ENCODE measurements at regions not wholly inside any gene's neighbourhood (a gene's known extent, or its start where the extent isn't known, plus 50 kb on each side); places are given as distances from the start of the nearest gene placed in this dataset.

DNA sequence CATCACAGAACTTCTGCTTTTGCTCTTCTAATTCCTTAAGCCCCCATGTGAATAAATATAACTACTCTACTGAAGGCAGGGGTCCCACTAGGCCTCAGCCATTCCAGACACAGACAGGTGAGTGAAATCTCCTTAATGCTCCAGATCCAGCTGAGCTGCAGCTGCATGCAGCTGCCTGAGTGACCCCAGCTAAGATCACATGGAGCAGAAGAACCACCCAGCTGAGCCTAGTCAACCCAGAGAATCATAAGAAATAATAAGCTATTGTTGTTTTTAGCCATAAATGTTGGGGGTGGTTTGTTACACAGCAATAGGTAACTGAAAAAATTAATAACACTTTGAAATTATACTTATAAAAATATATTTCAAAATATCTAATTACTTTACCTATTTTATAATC lies 220.3 kb downstream of the SIPA1L2 start:
- no peak for DNase-seq

- no peak for DNase-seq
Observed at GRCh38 chr1:232407120-232407519, 222.8 kb downstream of the SIPA1L2 start.

- DNase-seq = peak in 1 of 2 experiments; percentile 49
Observed at GRCh38 chr1:232405781-232406180, 224.2 kb downstream of the SIPA1L2 start.

DNA sequence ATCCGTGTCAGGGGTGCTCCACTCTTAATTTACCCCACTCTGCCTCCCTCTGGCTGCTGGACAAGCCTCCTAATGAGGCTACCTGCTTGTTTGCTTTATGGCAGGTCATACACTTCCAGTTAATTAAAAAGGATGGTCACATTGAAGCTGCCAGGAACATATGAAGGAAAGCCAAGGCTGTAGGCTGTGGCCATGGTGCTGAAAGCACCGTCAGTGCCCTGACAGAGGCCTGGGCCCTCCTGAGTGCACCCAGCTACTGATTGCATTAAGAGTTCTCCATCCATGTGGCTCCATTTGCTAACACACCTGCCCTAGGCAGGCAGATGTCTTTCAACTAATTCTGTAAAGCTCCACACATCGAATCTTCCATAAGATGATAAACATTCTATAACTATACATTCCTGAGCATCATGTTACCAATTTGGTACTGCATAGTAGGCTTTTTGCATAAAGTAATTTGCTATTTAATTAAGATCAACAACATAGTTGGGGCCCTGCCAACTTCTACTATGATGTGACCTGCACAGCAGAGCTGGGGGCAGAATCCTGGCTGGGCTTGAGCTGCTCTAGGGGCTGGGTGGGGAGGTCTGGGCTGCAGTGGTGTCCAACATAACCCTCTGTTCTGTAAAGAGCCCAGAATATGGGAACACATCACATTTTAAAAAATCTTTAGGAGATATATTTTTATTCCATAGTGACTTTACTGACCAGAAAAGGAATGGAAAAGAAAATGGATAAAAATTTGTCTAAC lies 224.8 kb downstream of the SIPA1L2 start:
- DNase-seq = no peak

DNA sequence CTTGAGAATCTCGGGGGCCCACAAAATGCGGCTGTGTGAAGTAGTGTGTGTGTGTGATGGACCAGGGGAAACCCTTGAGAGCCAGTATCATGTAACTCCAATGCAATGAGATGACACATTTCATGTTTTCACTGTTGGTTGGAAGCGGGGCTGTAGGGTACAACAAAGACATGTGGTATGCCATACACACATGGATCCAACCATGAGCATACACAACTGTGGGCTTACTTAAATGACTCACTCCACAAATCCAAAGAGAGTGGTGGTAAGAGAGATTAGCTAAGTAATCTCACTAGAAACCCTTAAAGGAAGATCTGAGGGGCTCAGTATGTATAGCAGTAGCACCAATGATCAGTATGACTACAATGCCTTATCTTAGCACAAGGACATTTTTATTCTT lies 225.7 kb downstream of the SIPA1L2 start:
- no peak for DNase-seq

GRCh38 chr1:232403017-232403714 lies 226.8 kb downstream of the SIPA1L2 start:
- DNase-seq = peak in 1 of 2 experiments; percentile 7

GRCh38 chr1:232398823-232399222 lies 231.1 kb downstream of the SIPA1L2 start:
- DNase-seq = no peak

DNA sequence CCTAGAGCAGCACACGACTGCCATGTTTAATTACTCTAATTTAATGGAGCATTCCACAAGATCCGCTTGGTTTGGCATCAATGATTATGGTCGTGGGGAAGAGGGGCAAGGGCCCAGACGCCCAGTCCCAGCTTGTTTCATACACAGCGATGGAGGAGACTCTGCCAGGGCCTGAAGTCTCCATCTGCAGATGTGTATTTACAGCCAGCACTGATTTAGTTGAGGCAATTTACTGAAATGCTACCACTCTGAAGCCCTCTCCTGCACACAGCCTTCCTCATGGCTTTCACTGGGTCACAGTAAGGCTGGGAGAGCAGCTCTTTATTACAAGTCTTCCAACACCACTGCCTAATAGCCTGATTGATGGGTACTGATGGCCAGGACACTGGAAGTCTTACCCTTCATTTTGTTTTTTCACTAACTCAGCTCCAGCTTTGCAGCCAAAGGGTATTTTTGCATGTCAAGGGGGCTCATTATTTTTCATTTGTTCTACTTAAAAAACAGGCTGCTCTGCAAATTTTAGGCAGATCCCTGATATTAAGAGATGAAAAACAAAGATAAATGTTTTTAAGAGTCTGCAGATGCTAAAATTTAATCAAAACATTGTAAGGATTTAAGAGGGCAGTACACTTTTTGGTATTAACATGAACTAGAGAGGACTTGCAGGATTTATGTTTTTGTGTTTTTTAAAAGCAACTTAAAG lies 236.3 kb downstream of the SIPA1L2 start:
- peak in 1 of 2 experiments; percentile 16 for DNase-seq

- no peak for DNase-seq
Observed at GRCh38 chr1:232393010-232393409, 236.9 kb downstream of the SIPA1L2 start.

DNA sequence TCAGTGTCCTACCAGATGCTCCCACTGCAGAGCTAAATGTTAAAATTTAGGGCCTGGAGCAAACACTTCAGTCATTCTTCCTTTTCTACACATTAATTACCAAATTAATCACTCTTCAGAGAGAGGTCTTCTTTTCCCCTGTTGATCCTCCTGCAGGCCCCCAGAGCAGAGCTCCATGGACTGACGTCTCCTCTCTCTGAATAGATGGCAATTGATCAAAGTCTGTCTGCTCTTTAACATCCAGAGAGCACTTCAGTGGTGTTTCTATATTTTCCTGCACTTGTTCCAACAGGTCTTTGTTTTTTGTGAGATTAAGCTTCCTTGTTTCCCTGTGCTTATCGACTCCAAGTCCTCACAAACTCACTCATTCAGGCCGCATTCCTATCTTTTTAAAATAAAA lies 239.3 kb downstream of the SIPA1L2 start:
- no peak for DNase-seq

GRCh38 chr1:232389744-232390143 lies 240.2 kb downstream of the SIPA1L2 start:
- no peak for DNase-seq

- no peak for DNase-seq
Observed at GRCh38 chr1:232388363-232388762, 241.6 kb downstream of the SIPA1L2 start.

DNA sequence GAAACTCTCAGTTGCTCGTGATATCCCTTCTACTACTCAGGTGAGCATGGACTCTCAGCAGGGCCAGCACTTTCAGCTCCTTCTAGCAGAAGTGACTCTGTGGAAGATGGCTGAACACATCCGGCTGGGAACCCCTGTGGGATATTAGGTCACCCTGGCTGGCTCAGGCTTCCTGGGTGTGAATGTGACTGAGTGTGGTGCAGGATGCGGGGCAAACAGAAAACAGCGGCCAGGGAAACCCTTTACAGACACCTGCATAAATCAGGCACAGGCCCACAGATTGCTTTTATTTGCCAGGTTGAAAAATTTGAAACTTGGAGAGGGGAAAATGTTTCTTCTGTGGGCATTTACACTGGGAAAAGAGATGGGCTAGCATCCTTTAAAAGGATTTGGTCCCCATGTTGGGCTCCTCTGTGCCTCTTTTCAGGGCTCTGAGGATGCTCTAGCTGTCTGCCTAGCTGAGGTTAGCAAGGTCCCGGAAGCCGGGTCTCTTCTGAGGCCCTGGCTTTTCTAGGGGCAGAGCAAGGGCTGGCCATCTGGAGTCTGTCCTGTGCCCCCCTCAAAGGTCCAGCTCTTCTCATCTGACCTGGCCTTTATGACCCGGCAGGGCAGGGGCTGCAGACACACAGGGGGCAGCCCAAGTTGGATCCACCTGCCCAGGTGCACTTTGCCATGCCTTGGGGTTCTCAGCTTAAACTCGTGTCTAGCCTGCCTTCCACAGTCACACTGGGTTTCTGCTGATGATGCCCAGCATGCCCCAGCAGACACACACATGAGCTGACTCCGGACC lies 243.0 kb downstream of the SIPA1L2 start:
- DNase-seq = no peak

DNA sequence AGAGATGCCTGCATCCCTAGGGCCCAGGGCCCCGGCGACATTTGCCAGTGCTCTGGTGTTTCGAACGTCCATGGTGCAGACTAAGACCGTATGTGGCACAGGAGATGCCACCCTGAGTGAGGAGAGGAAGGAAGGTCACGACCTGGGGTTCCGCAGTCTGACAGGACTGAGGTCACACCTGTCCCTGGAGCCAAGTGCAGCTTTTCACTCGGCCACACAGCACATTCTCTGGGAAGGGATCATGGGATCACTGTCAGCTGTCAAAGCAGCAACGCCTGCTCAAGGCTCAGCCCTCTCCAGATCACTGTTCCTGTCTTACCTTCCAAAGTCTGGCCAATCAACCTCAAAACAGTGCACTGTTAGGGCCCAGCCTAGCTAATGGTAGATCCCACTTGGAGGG lies 243.6 kb downstream of the SIPA1L2 start:
- no peak for DNase-seq

DNA sequence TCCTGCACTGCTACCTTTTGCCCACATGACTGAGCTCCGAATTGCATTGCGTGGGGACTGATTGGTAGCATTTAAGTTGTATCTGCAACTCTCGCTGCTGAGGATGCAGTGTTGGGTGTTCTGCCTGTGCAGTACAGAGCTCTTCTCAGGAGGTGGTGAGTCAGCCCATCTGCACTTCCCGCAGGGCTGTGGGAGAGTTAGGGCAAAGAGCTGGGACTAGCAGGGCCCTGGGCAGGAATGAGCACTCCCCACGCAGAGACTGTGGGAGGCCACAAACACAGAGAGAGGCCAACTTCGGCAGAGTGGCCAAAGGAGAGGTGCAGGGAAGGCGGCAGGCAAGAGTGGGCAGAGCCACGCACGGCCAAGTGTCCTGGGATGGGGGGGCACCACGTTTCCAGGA lies 244.7 kb downstream of the SIPA1L2 start:
- DNase-seq = peak in 1 of 2 experiments; percentile 28

GRCh38 chr1:232384171-232384883 lies 245.6 kb downstream of the SIPA1L2 start:
- DNase-seq = no peak

DNA sequence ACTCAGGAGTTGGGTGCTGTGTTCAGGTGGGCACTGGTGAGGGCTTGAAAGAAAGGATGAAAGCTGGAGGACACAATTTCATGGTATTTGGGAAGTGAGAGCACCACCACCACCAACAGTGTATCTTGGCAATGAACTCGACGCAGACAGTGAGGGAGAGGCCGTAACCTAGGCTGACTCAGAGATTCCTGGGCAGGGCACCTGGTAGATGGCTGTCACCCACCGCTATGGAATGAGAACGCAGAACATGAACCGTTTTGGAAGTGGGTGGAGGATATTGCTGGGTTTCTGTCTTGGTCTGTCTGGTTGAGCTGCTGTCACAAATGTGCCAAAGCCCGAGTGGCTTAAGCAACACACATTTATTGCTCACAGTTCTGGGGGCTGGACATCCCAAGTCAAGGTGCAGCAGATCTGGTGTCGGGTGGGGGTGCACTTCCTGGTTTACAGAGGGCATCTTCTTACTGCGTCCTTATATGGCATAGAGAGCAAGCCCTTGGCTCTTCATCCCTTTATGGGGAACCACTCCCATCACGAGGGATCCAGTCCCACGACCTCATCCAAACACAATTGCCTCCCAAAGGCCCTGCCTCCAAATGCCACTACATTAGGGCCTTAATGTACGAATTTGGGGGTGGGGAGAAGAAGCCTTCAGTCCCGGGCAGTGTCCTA lies 246.3 kb downstream of the SIPA1L2 start:
- DNase-seq = no peak

DNA sequence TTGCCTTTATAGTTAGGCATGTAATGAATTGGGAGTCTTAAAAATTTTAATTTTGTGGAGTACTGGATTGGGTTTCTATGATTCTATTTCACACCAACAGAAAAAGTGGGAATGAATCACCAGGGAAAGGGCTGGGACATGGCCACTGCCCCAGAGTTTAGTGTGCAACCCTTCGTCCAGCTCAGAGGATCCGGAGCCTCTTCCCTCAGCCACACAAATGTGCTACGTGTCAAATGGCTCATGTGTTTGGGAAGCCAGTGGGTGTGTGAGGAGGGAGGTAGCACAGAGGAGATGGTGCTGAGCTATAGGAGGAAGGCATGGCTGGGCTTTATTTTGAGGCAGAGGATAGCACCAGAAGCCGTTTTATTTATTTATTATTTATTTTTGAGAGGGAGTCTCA lies 247.3 kb downstream of the SIPA1L2 start:
- no peak for DNase-seq

DNA sequence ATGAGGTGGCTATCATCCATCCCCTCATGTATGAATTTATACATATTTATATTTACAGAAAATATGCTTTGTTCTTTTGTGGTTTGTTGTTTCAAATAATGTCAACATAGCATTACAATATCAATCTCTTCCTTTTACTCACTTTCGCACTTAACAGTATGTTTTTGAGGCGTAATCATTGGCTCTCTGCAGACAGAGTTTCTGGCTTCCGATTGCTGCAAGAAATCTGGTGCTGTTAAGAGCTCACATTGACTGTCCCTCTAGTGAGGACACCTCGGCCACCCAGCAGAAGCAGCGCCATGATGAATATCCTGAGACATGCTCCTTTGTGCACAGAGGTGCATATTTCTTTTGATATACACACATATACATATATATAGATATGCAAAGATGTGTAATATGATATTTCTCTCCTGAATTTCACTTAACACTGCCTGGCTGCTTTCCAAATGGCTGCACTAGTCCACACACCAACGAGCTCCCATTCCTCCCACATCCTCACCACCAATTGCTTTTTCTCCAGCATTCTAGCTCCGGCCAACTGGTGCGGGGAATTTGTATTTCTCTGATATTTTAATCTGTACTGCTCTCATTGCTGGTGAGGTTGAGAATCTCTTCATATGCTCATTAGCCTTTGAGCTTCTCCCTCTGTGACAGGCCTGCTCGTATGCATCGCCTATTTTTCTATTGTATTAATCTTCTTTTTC lies 248.4 kb downstream of the SIPA1L2 start:
- DNase-seq = no peak

DNA sequence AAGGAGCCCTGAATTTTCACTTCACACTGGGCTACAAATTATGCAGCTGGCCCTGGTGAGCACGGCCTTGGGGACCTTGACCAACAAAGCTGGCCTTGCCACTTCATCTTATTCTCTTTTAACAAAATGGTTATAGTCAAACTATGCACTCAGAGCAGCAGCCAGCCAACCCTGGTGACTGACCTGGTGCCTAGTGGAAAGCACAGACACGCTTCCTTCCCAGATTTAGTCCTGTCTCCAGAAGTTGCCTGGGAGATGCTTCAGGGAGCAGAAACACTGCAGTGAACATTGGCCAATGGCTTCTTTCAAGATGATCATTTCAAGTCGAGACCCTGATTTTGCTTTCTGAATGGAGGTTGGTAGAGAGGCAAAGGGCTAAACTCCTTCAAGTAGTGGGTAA lies 249.3 kb downstream of the SIPA1L2 start:
- DNase-seq = no peak

- DNase-seq = no peak
Observed at GRCh38 chr1:232380131-232380530, 249.8 kb downstream of the SIPA1L2 start.
